ENCODE measurements at regions not wholly inside any gene's neighbourhood (a gene's known extent, or its start where the extent isn't known, plus 50 kb on each side); places are given as distances from the start of the nearest gene placed in this dataset.

DNA sequence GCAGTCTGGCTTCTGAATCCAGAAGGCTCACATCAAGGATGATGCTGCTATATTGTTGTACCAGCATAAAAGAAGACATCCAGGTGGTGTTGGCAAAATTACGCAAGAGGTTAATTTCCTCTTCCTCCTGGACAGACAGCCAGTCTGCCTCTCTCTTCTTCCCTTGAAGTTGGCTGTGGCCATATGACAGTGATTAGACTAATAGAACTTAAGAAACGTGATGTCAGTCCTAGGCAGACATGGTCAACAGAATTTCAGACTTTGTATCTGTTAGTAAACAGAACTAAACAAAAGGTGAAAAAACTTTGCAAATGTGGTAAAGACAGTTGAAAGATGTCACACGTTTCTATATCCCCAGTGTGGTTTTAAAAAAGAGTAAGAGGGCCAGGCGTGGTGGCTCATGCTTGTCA, 465.2 kb upstream of the NR2F2 start:
- H3K36me3 ChIP-seq = no peaks in the 10 kb centered on the region
- no peak overlapping the region for H3K4me3 ChIP-seq
- no peak for DNase-seq
- intact Hi-C loops (cut with DNase I) = no loop called here
- no peaks in the 10 kb centered on the region for H3K9me3 ChIP-seq
- no peaks in the 10 kb centered on the region for H3K4me1 ChIP-seq
- ATAC-seq = no peak
- TF ChIP-seq, protein P1, sequence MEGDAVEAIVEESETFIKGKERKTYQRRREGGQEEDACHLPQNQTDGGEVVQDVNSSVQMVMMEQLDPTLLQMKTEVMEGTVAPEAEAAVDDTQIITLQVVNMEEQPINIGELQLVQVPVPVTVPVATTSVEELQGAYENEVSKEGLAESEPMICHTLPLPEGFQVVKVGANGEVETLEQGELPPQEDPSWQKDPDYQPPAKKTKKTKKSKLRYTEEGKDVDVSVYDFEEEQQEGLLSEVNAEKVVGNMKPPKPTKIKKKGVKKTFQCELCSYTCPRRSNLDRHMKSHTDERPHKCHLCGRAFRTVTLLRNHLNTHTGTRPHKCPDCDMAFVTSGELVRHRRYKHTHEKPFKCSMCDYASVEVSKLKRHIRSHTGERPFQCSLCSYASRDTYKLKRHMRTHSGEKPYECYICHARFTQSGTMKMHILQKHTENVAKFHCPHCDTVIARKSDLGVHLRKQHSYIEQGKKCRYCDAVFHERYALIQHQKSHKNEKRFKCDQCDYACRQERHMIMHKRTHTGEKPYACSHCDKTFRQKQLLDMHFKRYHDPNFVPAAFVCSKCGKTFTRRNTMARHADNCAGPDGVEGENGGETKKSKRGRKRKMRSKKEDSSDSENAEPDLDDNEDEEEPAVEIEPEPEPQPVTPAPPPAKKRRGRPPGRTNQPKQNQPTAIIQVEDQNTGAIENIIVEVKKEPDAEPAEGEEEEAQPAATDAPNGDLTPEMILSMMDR (IDR thresholded peaks at IDR 0.05) = no peak
- H3K27ac ChIP-seq = no peak overlapping the region
- H3K27me3 ChIP-seq = no peaks in the 10 kb centered on the region

DNA sequence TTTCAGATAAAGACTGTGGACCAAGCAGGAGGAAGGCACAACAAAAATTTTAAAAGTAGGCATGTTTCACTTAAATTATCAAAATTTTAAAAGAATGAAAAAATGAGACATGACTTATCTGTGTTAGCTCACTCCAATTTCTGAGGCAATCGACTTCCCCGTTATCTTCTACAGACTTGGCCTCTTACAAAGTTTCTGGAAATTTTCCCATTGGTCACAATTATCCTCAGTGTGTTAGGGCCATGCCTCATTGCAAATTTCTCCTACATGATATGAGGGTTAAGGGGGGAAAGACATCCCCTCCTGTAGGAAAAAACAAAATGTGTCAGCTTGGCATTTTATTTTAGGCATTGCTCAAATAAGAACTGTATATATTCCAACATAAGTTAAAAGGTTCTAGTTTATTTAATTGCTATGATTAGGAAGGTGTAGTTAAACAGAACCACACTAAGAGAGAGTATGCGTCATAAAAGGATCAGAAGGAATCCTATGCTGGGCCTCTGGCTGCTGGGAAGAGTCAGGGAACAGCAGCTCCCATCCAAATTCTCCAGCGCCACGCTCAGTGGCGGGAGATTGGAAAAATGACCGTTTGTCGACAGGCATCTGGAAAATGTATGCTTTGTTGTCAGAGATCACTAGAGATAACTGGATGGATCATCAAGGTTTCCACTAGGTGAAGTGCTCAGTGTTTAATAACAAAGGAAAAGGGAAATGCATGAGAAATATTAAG, 463.6 kb upstream of the NR2F2 start:
- no peaks in the 10 kb centered on the region for H3K27me3 ChIP-seq
- no peaks in the 10 kb centered on the region for H3K9me3 ChIP-seq
- no peak overlapping the region for H3K4me3 ChIP-seq
- no peak overlapping the region for H3K27ac ChIP-seq
- intact Hi-C loops (cut with DNase I) = no loop called here
- no peaks in the 10 kb centered on the region for H3K36me3 ChIP-seq
- TF ChIP-seq, protein P1 (IDR thresholded peaks at IDR 0.05) = no peak
- DNase-seq (peak in 1 of 4 donors; percentile 28), ATAC-seq (no peak)
- no peaks in the 10 kb centered on the region for H3K4me1 ChIP-seq

DNA sequence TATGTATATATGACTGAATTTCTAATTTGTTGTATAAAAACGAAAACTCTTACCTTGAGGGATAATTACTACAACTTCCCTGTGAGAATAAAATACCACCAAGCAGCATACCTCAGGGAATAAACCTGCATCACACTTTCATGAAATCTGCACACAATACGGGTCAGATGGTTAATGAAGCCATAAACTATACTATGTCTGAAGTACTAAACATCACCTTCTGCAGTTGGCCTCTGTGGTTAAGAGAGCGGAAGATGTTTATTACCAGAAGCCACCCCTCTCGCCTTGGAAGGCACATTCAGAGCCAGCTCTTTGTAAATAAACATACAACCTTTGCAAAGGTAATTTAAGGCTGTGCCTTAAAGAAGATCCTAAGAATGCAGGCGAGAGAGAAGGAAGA, 462.1 kb upstream of the NR2F2 start:
- intact Hi-C loops (cut with DNase I) = no loop called here
- Histone ChIP-seq H3K4me3 (no peak overlapping the region), H3K9me3 (no peaks in the 10 kb centered on the region), H3K36me3 (no peaks in the 10 kb centered on the region), H3K27ac (no peak overlapping the region), H3K27me3 (no peaks in the 10 kb centered on the region), H3K4me1 (no peaks in the 10 kb centered on the region)
- TF ChIP-seq, protein P1 (IDR thresholded peaks at IDR 0.05) = no peak
- no peak for ATAC-seq
- DNase-seq = no peak

DNA sequence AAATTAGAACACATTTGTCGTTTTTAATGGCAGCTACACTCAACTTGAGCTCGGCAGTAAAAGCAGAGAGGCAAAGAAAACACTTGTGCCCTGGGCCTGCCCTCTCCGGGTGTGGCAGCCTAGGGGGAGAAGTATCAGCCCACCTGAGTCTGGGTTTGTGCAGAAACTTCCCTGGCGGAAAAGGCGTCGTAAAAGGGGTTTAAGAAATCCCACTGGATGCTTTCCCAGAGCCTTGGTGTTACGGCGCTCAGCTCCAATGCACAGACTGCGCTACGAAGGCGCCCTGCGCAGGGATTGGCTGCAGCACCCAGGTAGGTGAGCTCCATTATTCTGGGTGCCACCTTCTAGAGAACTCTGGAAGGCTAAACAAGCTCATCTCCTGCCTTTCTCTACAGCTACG, 461.5 kb upstream of the NR2F2 start:
- TF ChIP-seq, protein P1 (IDR thresholded peaks at IDR 0.05) = no peak
- H3K36me3 ChIP-seq = no peaks in the 10 kb centered on the region
- no peak overlapping the region for H3K4me3 ChIP-seq
- DNase-seq (peak in 1 of 4 donors; percentile 52), ATAC-seq (no peak)
- H3K27ac ChIP-seq = no peak overlapping the region
- intact Hi-C loops (cut with DNase I) = no loop called here
- H3K27me3 ChIP-seq = no peaks in the 10 kb centered on the region
- H3K9me3 ChIP-seq = no peaks in the 10 kb centered on the region
- no peaks in the 10 kb centered on the region for H3K4me1 ChIP-seq

DNA sequence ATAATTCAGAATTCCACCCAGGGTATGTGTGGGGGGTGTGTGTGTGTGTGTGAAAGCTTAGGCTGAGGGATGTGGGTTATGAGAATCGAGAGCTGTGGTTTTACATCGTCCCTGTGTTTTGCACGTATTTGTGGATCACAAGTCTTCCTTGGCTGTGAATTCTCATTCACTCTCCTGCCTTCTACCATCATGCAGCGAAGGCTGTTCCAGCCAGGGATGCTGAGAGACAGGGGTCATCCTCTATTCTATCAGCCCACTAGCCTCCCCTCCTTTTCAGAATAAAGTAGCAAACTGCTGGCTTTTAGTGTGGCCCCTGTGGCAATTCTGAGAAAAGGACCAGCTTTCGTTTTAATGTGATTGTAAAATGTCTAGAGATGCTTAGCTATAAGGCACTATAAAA, 460.6 kb upstream of the NR2F2 start:
- TF ChIP-seq, protein P1 (IDR thresholded peaks at IDR 0.05) = no peak
- intact Hi-C loops (cut with DNase I) = no loop called here
- Histone ChIP-seq H3K27ac (no peak overlapping the region), H3K4me1 (no peaks in the 10 kb centered on the region), H3K9me3 (no peaks in the 10 kb centered on the region), H3K36me3 (no peaks in the 10 kb centered on the region), H3K4me3 (no peak overlapping the region), H3K27me3 (no peaks in the 10 kb centered on the region)
- DNase-seq = no peak
- ATAC-seq = no peak
